PFSK-1 (cell line): ENCODE measurements at regions not wholly inside any gene's neighbourhood (a gene's known extent, or its start where the extent isn't known, plus 50 kb on each side); places are given as distances from the start of the nearest gene placed in this dataset.

Experiments
- POLR2AphosphoS5 ChIP-seq: IDR thresholded peaks from 2 replicates; pipeline ENCODE4 v1.6.1; 2012; ENCODE audit warnings: low read depth, mild to moderate bottlenecking, control low read depth, low read length, moderate library complexity
- REST ChIP-seq, 2 experiments: IDR thresholded peaks; 2 replicates each; pipeline versions ENCODE4 v1.6.1 to v1.8.0; 2011 to 2012; ENCODE audit warnings: low read depth in 2 of 2, low read length in 2 of 2, control low read depth in 1 of 2, inconsistent platforms in 1 of 2, mild to moderate bottlenecking in 1 of 2, moderate library complexity in 1 of 2; ENCODE audit not compliant: insufficient read depth in 1 of 2
- SIN3A ChIP-seq: IDR thresholded peaks from 2 replicates; pipeline ENCODE4 v1.6.1; 2012; ENCODE audit warnings: mild to moderate bottlenecking, low read length, moderate library complexity, borderline replicate concordance; ENCODE audit not compliant: insufficient read depth
- TAF1 ChIP-seq: IDR thresholded peaks from 2 replicates; pipeline ENCODE4 v1.6.1; 2012; ENCODE audit warnings: low read length, control low read depth, borderline replicate concordance; ENCODE audit not compliant: insufficient read depth

GRCh38 chr3:31357451-31357850, 175.3 kb upstream of the STT3B start:
- TF ChIP-seq POLR2AphosphoS5 (no peak), REST (IDR thresholded peaks at IDR 0.05; ENCODE audit: insufficient read depth in 1 of 2, low read depth in 2 of 2, low read length in 2 of 2) (no peak), SIN3A (no peak), TAF1 (no peak)
